Heart left ventricle (tissue), 16 donors: ENCODE measurements at regions not wholly inside any gene's neighbourhood (a gene's known extent, or its start where the extent isn't known, plus 50 kb on each side); places are given as distances from the start of the nearest gene placed in this dataset.
A peak's percentile ranks its signal among the peaks of the same experiment; 100 is the strongest.

Source experiments
- ATAC-seq, 4 donors: fragments of 200-7000 bp; cut with Tn5 transposase; one replicate each; pipeline ENCODE4 v1.9.1; 2020 to 2022; ENCODE audit warnings: moderate library complexity in 4 of 4, mild to moderate bottlenecking in 3 of 4, moderate number of reproducible peaks in 1 of 4
- DNase-seq, 5 donors: peaks; one replicate each; pipeline ENCODE4 v3.0.0-alpha.2; 2020
- H3K27ac ChIP-seq, 12 donors: fragments of 200-600 bp; sonication (generic) in 4 of 12; one replicate each; pipeline versions ENCODE4 v1.5.0 to v1.8.0; 2016 to 2022; ENCODE audit warnings: mild to moderate bottlenecking in 2 of 12
- H3K27me3 ChIP-seq, 9 donors: fragments of 200-600 bp; sonication (generic) in 2 of 9; one replicate each; pipeline versions ENCODE4 v1.5.1 to v1.8.0; 2016 to 2022; ENCODE audit warnings: mild to moderate bottlenecking in 3 of 9
- H3K36me3 ChIP-seq, 9 donors: fragments of 200-600 bp; sonication (generic) in 2 of 9; one replicate each; pipeline versions ENCODE4 v1.5.0 to v1.8.0; 2018 to 2022; ENCODE audit warnings: mild to moderate bottlenecking in 2 of 9
- H3K4me1 ChIP-seq, 12 donors: fragments of 200-600 bp; sonication (generic) in 4 of 12; one replicate each; pipeline versions ENCODE4 v1.5.0 to v1.8.0; 2016 to 2022; ENCODE audit warnings: mild to moderate bottlenecking in 3 of 12
- H3K4me3 ChIP-seq, 12 donors: fragments of 200-600 bp; sonication (generic) in 4 of 12; one replicate each; pipeline versions ENCODE4 v1.5.0 to v1.8.0; 2017 to 2022; ENCODE audit warnings: mild to moderate bottlenecking in 9 of 12, moderate library complexity in 4 of 12
- H3K9me3 ChIP-seq, 12 donors: fragments of 200-600 bp; sonication (generic) in 4 of 12; one replicate each; pipeline versions ENCODE4 v1.5.0 to v1.8.0; 2016 to 2022; ENCODE audit warnings: mild to moderate bottlenecking in 1 of 12
- POLR2A ChIP-seq, 2 donors: fragments of 450-650 bp; IDR thresholded peaks; one replicate each; pipeline ENCODE4 v1.6.1; 2017; ENCODE audit warnings: antibody characterized with exemption in 2 of 2, mild to moderate bottlenecking in 2 of 2, moderate library complexity in 2 of 2
- WGBS, 4 donors: extraction: QIAGEN DNeasy Blood & Tissue Kit in 2 of 4; methylation state at CpG; one replicate each; pipeline versions ENCODE4 v1.1.5 to v1.1.7; 2013 to 2018; 5-methylcytosine and 5-hydroxymethylcytosine counted together
- intact Hi-C, 10 donors: fragments of 100-400 bp; cut with DNase I; formaldehyde crosslinking; loops; one replicate each; pipeline versions ENCODE4 v1.11.1 to v1.14.2; 2022
- TF ChIP-seq, protein P1 (sequence below), 12 donors: fragments of 200-600 bp; sonication (generic) in 4 of 12; IDR thresholded peaks; one replicate each; pipeline versions ENCODE4 v1.5.0 to v1.8.0; 2018 to 2022; ENCODE audit warnings: antibody characterized with exemption in 12 of 12, mild to moderate bottlenecking in 5 of 12
- donor health status: ischemic (EF 13 %, LVEDD 7.1; RV severe dilation, severe dysfunction).
- donor health status: healthy with polysubstance abuse.
- donor health status: DM: no; HTN: yes; CAD: no.
- donor health status: DM: no; HTN: no; CAD: no.
- donor health status: ischemic (EF 25% LVEDD 6.9; RV normal size, moderate dysfunction).
- donor health status: ischemic (EF 25% LVEDD 5.7; RV mildly dilated, moderate dysfunction).
- donor health status: healthy.
- donor health status: DM: yes; HTN: yes; CAD: no.
- donor health status: ischemic (EF 35%, LVEDD 5.7; RV mildly dilated, moderate dysfunction).
- donor health status: nonischemic (EF 11% LVEDD 7.7; RV severe dilation, severe dysfunction).
- donor health status: DM: yes; HTN: yes; CAD: no.
- donor health status: PGD.
- donor health status: ischemic (EF 29% LVEDD 5.4; RV normal size, mild dysfunction).
- donor health status: nonischemic (EF 23%, LVEDD 6.1; RV moderate dilation, normal function).

DNA sequence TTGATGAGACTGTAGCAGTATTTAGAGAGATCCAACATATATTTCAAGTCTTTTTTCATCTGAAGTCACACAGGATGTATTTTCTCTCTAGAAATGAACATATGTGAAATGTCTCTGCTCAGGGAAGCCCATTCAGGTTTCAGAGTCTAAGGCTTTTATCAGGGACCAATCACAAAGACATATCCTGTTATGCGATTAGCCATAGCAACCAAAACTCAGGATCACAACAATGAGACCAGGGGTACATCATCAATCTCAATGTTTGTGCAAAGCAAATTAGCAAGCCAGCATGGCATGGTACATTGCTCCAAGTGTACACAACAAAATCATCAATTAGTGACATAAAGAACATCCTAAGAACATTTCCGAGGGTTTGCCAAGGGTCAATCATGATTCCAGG, 99.2 kb upstream of the AMN1 start:
- peak in 1 of 4 donors; percentile 22 for ATAC-seq
- H3K36me3 ChIP-seq, result no peaks in the 10 kb centered on the region
- peaks cover 0 to 38% (median 18%) of the 10 kb centered on the region in 12 donors for H3K9me3 ChIP-seq
- DNase-seq, result no peak
- intact Hi-C loops, result loop anchor here in 1 of 10 donors (10.0 kb wide), 1 partner anchor 47 kb away; no protein-coding TSS in a partner anchor
- TF ChIP-seq POLR2A (IDR thresholded peaks at IDR 0.05), result no peak
- H3K4me1 ChIP-seq, result peaks cover 0 to 15% (median 0%) of the 10 kb centered on the region in 12 donors
- H3K27ac ChIP-seq, result no peak overlapping the region
- H3K4me3 ChIP-seq, result no peak overlapping the region
- H3K27me3 ChIP-seq, result no peaks in the 10 kb centered on the region
- WGBS, 4 donors, result 61 to 83% (median 67%) methylated on average over 2 of the region's 2 CpGs

DNA sequence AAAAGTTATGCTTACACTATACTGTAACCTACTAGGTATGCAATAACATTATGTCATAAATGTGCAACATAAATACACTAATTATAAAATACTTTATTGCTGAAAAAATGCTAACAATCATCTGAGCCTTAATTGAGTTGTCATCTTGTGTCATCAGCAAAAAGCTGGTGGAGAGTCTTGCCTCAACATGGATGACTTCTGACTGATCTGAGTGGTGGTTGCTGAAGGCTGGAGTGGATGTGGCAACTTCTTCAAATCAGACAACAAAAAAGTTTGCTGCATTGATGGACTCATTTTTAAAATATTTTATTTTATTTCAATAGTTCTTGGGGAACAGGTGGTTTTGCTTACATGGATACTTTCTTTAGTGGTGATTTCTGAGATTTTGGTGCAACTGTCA, 93.9 kb upstream of the AMN1 start:
- no peak for ATAC-seq
- intact Hi-C loops, result loop anchor here in 1 of 10 donors (10.0 kb wide), 1 partner anchor 52 kb away; no protein-coding TSS in a partner anchor

DNA sequence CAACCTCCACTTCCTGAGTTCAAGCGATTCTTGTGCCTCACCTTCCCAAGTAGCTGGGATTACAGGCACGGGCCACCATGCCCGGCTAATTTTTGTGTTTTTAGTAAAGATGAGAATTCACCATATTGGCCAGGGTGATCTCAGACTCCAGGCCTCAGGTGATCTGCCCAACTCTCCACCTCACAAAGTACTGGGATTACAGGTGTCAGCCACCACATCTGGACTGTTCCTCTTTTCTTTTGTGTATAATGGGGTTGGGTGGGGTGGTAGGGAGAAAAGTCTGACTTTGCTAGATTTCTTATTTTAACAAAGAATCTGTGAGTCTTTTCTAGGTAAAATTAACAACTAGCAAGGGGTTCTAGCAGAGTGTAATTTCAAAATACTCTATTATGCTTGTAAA, 92.7 kb upstream of the AMN1 start:
- Histone ChIP-seq H3K4me3 (no peak overlapping the region), H3K36me3 (no peaks in the 10 kb centered on the region), H3K4me1 (peaks cover 0 to 7% (median 0%) of the 10 kb centered on the region in 12 donors), H3K9me3 (peaks cover 0 to 24% (median 9%) of the 10 kb centered on the region in 12 donors), H3K27me3 (no peaks in the 10 kb centered on the region), H3K27ac (no peak overlapping the region)
- intact Hi-C loops, result loop anchor here in 1 of 10 donors (10.0 kb wide), 1 partner anchor 53 kb away; no protein-coding TSS in a partner anchor
- WGBS, 4 donors, result 94 to 97% (median 95%) methylated on average over 3 of the region's 3 CpGs
- no peak for ATAC-seq
- DNase-seq, result no peak
- TF ChIP-seq, protein P1, sequence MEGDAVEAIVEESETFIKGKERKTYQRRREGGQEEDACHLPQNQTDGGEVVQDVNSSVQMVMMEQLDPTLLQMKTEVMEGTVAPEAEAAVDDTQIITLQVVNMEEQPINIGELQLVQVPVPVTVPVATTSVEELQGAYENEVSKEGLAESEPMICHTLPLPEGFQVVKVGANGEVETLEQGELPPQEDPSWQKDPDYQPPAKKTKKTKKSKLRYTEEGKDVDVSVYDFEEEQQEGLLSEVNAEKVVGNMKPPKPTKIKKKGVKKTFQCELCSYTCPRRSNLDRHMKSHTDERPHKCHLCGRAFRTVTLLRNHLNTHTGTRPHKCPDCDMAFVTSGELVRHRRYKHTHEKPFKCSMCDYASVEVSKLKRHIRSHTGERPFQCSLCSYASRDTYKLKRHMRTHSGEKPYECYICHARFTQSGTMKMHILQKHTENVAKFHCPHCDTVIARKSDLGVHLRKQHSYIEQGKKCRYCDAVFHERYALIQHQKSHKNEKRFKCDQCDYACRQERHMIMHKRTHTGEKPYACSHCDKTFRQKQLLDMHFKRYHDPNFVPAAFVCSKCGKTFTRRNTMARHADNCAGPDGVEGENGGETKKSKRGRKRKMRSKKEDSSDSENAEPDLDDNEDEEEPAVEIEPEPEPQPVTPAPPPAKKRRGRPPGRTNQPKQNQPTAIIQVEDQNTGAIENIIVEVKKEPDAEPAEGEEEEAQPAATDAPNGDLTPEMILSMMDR (IDR thresholded peaks at IDR 0.05), result no peak
- no peak for TF ChIP-seq POLR2A (IDR thresholded peaks at IDR 0.05)

More for the DNA sequence above, 93.9 kb upstream of the AMN1 start:
- Histone ChIP-seq H3K4me3 (no peak overlapping the region), H3K27ac (no peak overlapping the region), H3K36me3 (no peaks in the 10 kb centered on the region), H3K9me3 (peaks cover 0 to 25% (median 10%) of the 10 kb centered on the region in 12 donors), H3K27me3 (no peaks in the 10 kb centered on the region), H3K4me1 (peaks cover 0 to 7% (median 0%) of the 10 kb centered on the region in 12 donors)
- DNase-seq, result no peak
- no peak for TF ChIP-seq POLR2A (IDR thresholded peaks at IDR 0.05)
- TF ChIP-seq, protein P1 (IDR thresholded peaks at IDR 0.05), result no peak

DNA sequence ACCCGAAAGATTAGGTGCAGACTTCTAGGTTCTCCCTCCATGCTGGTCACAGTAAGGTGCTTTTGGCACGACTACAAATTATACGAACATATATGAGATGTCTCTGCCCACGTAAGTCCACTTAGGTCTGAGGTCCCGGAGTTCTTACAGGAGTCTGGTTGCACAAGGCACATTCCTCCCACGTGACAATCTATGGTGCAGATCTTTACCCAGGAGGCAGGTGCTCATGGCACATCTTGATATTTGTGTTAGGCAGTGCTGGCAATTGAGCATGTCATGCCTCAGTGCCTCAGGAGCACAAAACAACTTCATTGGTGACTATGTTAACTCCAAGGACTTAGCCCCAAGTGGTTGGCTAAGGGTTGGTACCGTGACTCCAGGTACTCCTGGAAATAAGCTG, 92.0 kb upstream of the AMN1 start:
- Histone ChIP-seq H3K27ac (no peak overlapping the region), H3K4me3 (no peak overlapping the region), H3K9me3 (peaks cover 0 to 18% (median 6%) of the 10 kb centered on the region in 12 donors), H3K4me1 (peaks cover 0 to 7% (median 0%) of the 10 kb centered on the region in 12 donors), H3K36me3 (no peaks in the 10 kb centered on the region), H3K27me3 (no peaks in the 10 kb centered on the region)
- no peak for TF ChIP-seq POLR2A (IDR thresholded peaks at IDR 0.05)
- TF ChIP-seq, protein P1 (IDR thresholded peaks at IDR 0.05), result no peak
- DNase-seq (no peak), ATAC-seq (no peak)
- intact Hi-C loops, result loop anchor here in 1 of 10 donors (10.0 kb wide), 1 partner anchor 54 kb away; no protein-coding TSS in a partner anchor
- WGBS, 4 donors, result 91 to 95% (median 91%) methylated on average over 7 of the region's 7 CpGs

DNA sequence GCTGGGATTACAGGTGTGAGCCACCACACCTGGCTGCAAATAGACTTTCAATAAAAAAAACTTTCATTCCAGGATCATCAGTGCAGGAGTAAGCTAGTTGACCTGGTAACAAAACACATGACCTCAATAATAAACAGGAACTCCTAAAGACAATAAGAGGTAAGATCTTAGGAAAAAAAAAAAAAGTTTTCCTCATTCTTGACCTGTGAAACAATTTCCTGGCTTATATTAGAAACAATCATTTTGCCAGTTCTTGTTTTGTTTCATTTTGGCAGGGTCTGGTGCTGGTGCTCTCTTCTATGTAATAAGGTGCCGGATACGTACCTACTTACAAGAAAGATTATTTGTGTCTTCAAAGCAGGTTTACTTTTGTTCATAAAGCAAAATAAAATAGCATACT, 90.6 kb upstream of the AMN1 start:
- no peaks in the 10 kb centered on the region for H3K27me3 ChIP-seq
- intact Hi-C loops, result loop anchor here in 1 of 10 donors (10.0 kb wide), 2 partner anchors 75 to 135 kb away; partner anchors contain the start of gene RESF1
- peaks cover 0 to 8% (median 0%) of the 10 kb centered on the region in 12 donors for H3K9me3 ChIP-seq
- H3K36me3 ChIP-seq, result no peaks in the 10 kb centered on the region
- no peak for DNase-seq
- ATAC-seq, result peak in 1 of 4 donors; percentile 68
- H3K27ac ChIP-seq, result peak overlapping the region in 5 of 12 donors; percentile 6 to 53 (median 44)
- no peak for TF ChIP-seq POLR2A (IDR thresholded peaks at IDR 0.05)
- TF ChIP-seq, protein P1 (IDR thresholded peaks at IDR 0.05), result no peak
- peaks cover 0 to 7% (median 0%) of the 10 kb centered on the region in 12 donors for H3K4me1 ChIP-seq
- no peak overlapping the region for H3K4me3 ChIP-seq
- WGBS, 4 donors, result 64 to 76% (median 67%) methylated on average over 2 of the region's 2 CpGs
